Gastrocnemius medialis (tissue), 4 donors: ENCODE measurements at regions not wholly inside any gene's neighbourhood (a gene's known extent, or its start where the extent isn't known, plus 50 kb on each side); places are given as distances from the start of the nearest gene placed in this dataset.

Experiments
- POLR2A ChIP-seq, 2 donors: fragments of 450-650 bp; IDR thresholded peaks; one replicate each; pipeline ENCODE4 v1.6.1; 2017; ENCODE audit warnings: antibody characterized with exemption in 2 of 2, mild to moderate bottlenecking in 2 of 2, moderate library complexity in 2 of 2
- TF ChIP-seq, protein P1 (sequence below), 5 experiments: fragments of 450-650 bp in 3 of 5; fragments of 200-600 bp in 2 of 5; sonication (generic) in 2 of 5; IDR thresholded peaks in 4 of 5; conservative IDR thresholded peaks in 1 of 5; 1 replicate in 4 of 5; 2 replicates in 1 of 5; pipeline ENCODE4 v1.5.1; 2016 to 2019; ENCODE audit warnings: antibody characterized with exemption in 5 of 5, mild to moderate bottlenecking in 3 of 5, moderate library complexity in 3 of 5

DNA sequence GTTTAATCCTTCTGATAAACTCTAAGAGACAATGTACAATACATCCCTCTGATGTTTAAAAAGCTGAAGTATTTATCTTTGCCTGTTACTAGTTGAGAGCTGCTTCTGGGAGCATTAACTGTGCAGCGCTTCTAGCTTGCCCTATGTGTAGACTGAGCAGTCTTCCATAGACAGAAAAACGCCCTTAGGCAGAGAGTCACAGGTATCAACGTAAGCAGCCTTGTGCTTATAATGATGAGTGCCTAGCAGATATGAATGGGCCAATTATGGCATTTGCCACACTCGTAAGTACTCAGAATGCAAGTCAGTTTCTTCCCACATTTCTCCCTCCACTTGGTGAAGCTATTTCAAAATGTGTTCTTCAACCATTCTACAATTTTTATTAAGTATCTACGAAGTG, 731.1 kb upstream of the SLC8A1 start:
- TF ChIP-seq, protein P1, sequence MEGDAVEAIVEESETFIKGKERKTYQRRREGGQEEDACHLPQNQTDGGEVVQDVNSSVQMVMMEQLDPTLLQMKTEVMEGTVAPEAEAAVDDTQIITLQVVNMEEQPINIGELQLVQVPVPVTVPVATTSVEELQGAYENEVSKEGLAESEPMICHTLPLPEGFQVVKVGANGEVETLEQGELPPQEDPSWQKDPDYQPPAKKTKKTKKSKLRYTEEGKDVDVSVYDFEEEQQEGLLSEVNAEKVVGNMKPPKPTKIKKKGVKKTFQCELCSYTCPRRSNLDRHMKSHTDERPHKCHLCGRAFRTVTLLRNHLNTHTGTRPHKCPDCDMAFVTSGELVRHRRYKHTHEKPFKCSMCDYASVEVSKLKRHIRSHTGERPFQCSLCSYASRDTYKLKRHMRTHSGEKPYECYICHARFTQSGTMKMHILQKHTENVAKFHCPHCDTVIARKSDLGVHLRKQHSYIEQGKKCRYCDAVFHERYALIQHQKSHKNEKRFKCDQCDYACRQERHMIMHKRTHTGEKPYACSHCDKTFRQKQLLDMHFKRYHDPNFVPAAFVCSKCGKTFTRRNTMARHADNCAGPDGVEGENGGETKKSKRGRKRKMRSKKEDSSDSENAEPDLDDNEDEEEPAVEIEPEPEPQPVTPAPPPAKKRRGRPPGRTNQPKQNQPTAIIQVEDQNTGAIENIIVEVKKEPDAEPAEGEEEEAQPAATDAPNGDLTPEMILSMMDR (IDR thresholded peaks at IDR 0.05 in 4 of 5, conservative IDR thresholded peaks at IDR 0.05 in 1 of 5), result no peak
- no peak for TF ChIP-seq POLR2A (IDR thresholded peaks at IDR 0.05)
